HK-2 (cell line): ENCODE measurements at regions not wholly inside any gene's neighbourhood (a gene's known extent, or its start where the extent isn't known, plus 50 kb on each side); places are given as distances from the start of the nearest gene placed in this dataset.

Experiments
- DNase-seq: peaks from one replicate; pipeline ENCODE4 v3.0.0-alpha.2; 2018; ENCODE audit not compliant: unreplicated experiment

DNA sequence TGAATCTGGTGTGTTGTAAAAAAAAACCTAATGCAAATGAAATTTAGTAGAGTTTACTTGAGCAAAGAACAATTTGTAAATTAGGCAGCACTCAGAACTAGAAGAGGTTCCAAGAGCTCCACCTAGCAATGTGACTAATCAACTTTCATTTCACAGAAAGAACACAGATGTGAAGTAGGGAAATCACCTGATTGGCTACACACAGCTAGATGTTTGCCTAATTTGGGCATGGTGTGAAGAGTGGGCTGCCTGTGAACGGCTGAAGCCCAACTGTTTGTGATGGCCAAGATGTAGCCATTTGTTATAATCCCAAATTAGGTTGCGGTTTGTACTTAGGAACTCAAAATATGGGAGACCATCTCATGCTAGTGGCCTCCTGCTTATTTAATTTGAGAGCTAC is 724.4 kb upstream of the SLITRK5 start:
- DNase-seq, result no peak

DNA sequence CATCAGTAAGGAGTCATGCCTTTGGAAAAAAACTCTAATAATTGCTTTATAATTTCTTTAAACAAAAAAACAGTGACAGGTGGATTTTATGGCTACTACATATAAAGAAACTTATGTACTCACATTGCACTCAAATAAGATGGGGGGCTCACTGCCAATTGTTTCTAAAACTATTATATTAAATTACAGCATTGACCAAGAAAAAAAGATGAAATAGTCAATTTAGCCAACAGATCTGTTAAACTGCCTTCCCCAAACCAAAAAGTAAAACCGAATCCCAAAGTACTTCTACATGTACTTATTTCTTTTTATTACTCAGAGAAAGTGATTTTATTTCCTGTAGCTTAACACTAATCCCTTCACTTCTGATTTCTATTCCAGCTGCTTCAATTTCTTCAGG is 716.8 kb upstream of the SLITRK5 start:
- no peak for DNase-seq

DNA sequence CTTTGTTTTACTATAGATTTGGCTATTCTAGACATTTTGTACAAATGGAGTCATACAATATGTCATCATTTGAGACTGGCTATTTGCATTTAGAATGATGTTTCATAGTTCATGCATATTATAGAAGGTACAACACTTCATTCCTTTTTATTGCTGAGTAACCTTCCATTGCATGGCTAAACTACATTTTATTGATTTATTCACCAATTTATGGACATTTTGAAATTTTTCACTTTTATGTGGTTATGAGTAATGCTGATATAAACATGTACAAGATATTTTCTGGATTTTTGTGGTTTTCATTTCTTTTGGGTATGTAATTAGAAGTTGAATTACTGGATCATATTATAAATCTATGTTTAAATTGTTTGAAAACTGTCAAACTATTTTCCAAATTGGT is 710.3 kb upstream of the SLITRK5 start:
- DNase-seq, result no peak

DNA sequence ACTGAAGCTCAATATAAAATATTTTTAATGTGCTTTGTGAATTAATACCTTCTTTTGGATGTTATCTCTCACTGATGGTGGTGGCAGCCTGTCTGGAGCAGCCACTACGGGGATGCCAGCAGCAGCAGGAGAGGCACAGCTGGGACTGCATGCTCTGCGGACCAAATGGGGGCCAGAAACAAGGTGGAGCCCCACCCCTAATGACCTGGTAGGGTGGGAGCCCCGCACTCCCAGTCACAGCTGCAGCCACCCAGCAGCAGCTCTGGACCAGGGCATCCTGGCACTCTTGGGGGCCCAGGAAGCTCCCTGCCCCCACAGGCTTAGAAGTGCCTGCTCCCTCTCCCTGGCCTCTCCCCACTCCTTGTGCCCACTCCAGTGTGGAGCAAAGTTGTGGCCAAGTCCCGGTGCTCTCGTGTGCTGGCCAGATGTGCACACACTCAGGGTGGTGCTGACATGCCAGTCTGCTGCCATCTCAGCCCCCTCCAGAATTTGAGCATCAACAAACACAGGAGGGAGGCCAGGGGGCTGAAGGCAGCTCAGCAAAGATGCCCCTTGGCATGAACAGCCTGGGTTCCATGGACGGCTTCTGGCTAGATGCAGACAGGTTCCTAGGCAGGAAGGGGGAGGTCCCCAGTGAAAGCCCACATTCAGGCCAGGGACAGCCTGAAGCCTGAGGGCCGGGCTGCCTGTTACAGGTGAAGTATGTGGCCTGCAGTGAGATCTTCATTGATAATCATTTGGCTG is 696.7 kb upstream of the SLITRK5 start:
- no peak for DNase-seq

DNA sequence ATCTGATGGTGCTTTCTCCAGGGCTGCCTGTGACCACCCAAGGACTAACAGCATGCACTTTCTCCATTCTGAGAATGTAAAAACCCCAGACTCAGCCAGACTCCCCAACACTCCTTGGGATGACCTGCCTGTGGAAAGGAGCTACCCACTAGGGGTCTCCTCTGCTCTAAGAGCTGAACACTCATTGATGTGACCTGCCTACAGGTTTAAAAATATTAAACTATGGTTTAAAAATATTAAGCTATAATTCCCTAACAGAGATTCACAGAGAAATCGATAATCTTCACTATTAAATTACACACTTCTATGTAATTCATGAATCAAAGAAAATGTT is 696.2 kb upstream of the SLITRK5 start:
- DNase-seq, result no peak

DNA sequence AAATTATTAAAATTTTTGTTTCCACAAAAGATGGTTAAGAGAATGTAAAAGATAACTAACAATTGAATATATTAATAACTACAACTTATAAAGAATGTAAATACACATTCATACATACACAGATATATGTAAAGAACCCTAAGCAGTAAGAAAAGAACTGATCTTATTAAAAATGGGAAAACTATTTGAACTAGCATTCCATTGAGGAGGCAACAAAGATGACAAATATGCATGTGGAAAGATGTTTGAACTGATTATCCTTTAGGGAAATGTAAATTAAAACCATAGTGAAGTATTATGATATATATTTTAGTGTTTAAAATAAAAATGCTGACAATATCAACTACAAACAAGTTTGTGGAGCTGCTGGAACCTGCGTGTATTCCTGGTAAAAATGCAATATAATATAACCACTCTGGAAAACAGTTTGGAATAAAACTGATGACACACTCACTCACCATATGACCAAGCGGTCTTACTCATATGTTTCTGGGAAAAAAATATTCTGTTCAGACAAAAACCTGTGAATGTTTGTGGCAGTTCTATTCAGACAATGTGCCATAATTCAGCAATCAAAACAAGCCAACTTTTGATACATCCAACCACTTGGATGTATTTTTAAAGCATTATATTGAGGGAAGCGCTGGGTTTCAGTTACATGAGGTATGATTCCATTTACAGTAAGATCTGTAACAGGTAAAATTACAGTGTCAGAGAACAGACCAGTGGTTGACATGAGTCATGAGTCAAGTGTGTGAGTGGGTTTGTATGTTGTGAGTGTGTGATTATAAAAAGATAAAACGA is 694.4 kb upstream of the SLITRK5 start:
- DNase-seq, result no peak

DNA sequence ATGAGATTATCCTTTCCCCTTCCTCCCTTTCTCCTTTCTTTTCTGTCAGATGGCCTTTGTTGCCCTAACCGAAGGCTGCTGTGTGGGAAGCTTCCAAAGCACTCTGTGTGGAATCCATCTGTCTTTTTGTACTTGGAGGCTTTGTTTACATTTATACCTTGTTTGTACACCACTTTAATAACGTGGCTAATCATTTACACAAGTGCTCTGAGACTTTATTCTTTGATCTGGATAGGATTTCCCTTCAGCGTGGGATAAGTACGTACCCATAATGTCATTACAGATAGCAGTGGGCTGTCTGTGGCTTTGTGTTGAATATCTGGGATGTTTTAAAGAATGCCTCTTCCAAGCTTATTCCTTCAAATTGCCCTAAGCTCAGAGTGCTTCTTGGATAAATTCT is 684.7 kb upstream of the SLITRK5 start:
- no peak for DNase-seq

DNA sequence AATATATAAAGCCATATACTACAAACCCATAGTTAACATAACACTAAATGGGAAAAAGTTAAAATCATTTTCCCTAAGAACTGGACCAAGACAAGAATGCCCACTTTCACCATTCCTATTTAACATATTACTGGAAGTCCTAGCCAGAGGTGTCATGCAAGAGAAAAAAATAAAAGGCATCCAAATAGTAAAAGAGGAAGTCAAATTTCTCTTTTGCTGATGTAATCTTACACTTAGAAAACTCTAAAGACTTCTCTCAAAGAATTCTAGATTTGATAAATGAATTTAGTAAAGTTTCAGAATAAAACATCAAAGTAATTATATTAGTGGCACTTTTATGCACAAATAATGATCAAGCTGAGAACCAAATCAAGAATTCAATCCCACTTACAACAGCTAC is 678.9 kb upstream of the SLITRK5 start:
- no peak for DNase-seq

DNA sequence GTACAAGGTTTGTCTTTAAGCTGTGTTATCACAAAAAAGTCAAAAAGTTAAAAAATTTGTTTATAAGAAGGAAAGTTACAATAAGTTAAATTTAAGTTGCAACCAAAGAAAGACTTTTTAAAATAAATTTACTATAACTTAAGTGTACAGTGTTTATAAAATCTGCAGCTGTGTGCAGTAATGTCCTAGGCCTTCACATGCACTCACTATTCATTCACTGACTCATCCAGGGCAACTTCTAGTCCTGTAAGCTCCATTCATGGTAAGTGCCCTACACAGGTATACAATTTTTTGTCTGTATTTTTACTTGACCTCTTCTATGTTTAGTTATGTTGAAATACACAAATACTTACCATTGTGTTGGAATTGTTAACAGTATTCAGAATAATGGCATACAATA is 667.9 kb upstream of the SLITRK5 start:
- no peak for DNase-seq

DNA sequence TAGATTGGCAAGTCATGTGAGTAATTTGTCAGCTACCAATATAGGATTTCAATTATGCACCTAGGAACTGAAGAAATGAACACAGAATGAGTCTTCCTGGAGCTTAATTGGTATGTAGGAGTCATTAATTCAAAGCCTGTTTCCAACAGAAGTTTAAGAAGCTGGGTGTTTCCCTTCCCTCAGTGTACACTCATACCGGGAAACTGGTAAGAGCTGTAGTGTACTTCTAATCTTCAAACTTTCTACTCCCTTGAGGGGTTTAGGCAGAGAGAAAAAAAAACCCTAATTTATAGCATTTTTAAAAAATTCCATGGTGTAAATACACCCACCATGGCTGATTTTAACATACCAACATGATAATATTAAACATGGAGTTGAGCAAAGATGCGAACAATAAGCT is 665.7 kb upstream of the SLITRK5 start:
- DNase-seq, result no peak

DNA sequence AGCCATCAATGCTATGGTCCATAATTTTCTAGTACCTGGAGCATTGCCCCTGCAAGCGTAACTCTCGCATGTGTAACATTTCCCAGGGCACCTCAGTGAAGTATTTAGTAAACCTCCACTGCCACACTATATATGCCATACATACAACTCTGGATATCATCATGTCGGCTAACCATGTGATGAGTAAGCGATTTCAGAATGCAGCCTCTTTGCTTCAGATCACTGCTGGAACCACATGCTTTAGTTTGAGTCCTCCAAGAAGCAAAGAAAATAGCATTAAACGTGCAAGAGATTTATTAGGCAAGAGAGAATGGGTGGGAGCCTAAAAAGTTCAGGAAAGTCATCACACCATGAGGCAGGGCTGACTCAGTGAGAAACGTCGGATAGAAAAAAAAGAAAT is 635.6 kb upstream of the SLITRK5 start:
- no peak for DNase-seq

DNA sequence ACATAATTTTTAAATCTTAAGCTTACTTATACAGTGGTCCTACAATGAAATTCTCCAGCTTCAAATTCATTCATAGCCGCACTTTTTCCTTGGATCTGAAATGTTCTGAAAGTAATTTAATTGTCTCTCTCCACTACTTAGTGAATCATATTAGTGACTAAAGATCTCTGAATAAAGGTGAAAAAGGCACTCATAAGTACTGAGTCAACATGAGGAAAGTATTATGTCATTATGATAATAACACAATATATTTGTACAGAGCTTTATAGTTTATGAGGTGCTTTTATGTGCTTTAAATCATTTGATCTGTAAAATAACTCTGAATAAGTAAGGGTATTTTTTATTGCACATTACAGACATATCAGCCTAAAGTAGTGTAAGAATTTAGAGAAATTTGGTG is 628.2 kb upstream of the SLITRK5 start:
- no peak for DNase-seq

DNA sequence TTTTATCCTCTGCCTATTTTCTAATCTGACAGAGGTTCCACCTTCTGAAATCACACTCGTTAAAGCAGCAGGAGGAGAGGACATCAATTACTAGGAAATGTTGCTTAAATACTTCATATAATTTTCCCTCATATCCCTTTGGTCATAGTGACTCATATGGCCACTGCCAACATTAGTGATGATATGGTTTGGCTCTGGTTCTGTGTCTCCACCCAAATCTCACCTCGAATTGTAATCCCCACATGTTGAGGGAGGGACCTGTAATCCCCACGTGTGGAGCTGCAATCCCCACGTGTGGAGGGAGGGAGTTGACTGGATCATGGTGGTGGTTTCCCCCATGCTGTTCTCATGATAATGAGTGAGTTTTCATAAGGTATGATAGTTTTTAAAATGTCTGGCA is 618.4 kb upstream of the SLITRK5 start:
- DNase-seq, result no peak

DNA sequence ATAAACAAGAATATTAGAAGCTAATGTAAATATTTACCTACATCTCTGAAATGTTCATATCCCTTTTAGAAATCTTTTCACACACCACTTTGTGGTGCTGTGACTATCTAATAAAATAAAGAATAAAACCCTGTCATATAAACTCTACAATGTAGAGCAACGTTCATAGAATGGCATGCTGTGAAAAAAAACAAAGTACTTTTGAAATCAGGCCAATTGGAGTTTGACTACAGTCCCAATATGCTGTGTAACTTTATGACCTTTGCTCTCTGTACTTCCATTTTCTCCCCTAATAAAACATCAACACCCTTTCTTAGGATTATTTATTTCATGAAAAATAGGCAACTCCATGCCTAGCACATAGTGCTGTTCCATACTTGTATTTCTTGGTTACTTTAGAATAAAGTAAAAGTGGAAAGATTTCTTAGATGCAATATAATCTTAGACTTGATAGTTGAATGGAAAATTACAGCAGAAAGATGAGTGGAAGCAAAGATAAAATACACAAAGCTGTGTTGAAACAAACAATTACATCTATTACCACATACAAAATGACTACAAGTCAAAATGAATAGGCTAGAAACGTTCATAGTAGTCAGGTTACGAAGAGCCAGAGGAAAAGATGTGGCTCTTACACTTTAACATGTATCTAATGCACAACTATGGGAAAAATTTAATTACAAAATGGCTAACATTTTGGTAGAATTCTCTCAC is 613.2 kb upstream of the SLITRK5 start:
- no peak for DNase-seq

DNA sequence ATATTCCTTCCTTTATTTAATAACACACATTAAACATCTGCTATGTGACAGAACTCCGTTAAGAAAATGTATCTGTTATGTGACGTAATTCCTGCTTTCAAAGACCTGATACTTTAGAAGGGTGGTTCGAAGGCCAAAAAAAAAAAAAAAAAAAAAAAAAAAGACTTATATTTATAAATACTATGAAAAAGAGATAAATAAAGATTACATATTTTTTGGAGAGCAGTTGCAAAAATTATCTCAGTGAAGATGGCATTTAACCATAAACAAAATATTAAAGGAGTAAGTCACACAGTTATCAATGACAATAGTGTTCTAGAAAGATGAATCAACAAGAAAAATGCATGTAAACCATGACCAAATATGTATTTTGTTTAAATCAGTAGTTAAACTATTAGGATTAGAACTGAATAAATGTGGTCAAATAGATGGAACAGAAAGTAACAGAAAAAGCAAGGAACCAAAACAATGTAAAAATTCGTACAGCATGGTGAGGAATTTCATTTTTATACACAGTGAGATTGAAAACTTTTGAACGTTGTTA is 612.3 kb upstream of the SLITRK5 start:
- DNase-seq, result no peak

DNA sequence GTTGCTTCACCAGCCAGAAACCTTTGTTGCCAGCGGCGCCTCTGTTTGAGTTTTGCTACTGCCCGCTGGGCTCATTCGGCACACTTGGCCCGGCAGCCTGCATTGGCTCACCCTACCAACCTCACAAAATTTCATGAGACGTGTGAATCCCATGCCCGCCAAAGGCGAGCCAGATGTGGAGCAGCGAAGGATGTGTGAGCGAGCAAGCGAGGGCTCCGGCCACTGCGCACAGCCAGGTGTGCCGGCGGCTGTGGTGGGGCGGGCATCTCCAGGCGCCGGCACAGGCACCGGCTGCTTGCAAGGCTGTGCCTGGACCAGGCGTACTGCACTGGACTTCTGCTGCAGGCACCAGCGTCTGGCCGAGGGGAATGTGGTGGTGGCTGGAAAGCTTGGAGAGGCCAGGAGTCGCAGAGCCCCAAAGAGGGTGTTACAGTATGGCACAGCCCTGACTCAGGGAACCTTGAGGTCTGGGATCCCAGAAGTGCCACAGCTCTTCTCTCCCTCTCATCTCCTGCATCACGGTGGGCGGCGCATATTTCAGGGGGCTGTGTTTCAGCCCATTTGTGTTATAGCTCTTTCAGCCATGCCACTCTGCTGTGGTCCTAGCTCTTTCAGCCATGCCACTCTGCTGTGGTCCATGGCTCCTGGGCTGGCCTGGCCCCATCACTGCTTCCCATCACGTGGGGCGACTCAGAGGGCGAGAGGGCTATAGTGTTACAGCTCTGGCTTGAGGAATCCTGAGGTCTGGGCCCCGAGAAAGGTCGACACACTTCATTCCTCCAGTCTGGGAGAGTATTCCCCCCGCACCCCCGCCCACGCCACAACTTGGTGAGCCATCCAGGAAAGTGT is 592.0 kb upstream of the SLITRK5 start:
- DNase-seq, result no peak

DNA sequence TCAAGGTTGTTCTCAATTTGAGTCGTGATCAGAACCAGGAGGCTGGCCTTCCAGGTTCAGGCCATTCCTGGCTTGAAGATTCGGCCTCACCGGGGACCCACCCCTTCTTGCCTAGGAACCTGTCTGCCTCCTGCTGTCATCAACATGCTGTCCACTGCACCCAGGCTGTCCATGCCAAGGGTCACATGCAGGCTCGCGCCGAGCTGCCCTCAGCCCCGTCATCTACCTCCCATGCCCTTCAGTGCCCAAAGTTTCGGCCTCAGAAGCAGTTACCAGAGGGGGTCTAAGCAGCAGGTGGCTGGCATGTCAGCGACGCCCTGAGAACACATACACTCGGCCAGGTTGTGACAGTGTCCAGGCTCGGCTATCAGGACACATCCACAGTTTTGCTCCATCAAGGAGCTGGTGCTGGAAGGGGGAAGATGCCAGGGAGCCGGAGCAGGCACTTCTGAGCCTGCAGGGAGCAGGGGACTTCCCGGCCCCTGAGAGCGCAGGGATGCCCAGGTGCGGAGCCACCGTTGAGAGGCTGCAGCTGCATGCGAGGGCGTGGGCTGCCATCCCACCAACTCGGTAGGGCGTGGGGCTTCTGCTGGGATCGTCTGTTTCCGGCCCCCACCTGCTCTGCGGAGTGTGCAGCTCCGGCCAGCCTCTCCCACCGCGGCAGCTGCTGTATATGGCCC is 590.9 kb upstream of the SLITRK5 start:
- no peak for DNase-seq

DNA sequence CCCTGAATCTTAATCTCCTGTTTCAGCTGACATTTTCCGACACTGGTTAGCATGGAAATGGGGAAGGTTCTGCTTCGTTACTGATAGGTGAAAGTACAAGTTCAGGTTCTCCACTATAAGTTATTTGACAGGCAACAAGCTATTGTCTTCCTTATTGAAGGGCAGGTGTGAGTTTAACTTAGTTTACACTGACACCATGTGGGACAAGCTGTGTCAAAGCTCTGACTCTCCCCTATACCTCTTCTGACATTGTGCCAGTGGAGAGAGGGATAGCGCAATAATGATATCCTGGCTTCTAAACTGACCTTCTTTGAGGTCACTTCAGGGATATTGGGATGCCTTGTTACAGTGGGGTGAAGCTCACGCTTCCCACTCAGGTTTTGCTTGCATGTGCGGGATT is 587.0 kb upstream of the SLITRK5 start:
- no peak for DNase-seq

DNA sequence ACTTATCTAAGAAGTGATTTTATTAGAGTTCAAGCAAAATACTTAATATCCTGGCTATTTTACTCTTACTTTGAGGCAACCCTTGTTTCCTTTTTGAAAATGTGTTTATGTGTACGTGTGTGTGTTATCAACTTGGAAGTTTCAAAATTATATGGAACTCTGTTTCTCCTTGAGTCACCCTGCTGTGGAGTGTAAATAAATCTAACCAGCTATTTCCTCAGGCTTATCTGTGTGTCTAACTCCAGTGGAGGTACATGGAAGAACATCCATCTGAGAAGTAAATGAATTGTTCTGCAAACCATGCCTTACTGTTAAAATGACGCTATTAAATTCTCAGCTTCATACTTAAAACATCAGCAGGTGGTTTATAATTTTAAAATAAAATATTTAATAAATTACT is 583.4 kb upstream of the SLITRK5 start:
- DNase-seq, result no peak

DNA sequence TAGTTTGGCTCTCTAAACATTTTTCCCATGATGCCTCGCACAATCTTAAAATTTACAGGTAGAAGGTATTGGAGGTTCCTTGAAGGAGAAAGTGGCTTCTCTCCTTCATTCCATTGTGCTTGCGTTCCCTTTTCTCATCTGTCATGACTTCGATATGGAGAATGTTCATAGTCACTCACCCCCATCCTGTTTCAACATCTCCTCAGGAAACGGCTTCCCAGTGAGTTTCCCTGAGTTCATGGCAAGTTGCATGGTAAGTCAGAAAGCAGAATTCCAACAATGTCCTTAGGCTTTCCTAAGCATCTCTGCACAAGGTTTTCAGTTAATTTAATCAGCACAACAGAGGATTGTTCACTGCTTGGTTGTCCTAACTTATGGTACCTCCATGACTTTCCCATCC is 581.8 kb upstream of the SLITRK5 start:
- DNase-seq, result no peak

DNA sequence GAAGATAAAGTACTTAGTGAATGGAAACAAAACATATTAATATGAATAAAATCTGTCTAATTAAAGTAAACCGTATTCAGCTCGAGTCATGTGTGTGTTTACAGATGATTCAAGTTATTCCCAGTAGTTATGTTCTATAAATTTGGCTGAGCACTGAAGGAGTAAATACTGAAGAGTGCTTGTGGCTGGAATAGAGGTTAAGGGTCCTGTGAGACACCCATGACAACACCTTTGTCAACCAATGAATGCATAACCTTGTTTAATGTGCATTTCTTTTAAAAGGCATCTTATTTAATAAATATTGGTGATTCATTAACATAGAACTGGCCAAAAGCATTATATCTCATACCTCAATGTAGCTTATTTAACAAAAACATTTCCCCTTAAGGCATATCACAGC is 577.8 kb upstream of the SLITRK5 start:
- DNase-seq, result no peak
